ENCODE measurements at regions not wholly inside any gene's neighbourhood (a gene's known extent, or its start where the extent isn't known, plus 50 kb on each side); places are given as distances from the start of the nearest gene placed in this dataset.

DNA sequence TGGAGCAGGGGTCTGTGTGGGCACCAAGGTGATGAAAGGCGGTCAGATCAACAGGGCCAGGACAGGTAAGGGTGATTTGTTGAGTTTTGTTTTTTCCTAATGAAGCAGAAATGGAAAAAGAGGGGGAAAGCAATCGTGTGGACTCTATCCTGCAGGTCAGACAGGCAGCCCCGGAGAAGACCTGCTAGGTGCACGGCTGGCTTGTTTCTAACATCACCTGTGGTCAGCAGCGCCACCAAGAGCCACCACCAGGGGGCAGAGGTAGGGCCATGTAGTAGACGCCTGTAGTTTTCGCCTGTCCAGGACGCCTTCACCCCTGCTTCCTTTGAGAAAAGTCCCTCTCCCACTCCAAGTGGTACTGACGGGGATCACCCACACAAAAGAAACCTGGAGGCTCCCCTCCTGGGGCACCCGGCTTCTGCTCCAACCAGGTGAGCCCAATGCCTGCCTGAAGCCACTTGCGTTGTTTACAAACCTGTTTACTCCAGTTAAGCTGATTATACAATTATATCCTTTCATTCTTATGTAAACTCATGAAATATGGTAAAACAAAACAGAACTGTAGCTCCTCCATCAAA, 54.2 kb upstream of the SEC14L1 start:
- TF ChIP-seq POLR2AphosphoS5 (IDR thresholded peaks at IDR 0.05), result peak; percentile 12 to 56 (median 39)
- TF ChIP-seq, protein P1, sequence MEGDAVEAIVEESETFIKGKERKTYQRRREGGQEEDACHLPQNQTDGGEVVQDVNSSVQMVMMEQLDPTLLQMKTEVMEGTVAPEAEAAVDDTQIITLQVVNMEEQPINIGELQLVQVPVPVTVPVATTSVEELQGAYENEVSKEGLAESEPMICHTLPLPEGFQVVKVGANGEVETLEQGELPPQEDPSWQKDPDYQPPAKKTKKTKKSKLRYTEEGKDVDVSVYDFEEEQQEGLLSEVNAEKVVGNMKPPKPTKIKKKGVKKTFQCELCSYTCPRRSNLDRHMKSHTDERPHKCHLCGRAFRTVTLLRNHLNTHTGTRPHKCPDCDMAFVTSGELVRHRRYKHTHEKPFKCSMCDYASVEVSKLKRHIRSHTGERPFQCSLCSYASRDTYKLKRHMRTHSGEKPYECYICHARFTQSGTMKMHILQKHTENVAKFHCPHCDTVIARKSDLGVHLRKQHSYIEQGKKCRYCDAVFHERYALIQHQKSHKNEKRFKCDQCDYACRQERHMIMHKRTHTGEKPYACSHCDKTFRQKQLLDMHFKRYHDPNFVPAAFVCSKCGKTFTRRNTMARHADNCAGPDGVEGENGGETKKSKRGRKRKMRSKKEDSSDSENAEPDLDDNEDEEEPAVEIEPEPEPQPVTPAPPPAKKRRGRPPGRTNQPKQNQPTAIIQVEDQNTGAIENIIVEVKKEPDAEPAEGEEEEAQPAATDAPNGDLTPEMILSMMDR (IDR thresholded peaks at IDR 0.05 in 8 of 11, conservative IDR thresholded peaks at IDR 0.05 in 3 of 11), result peak; percentile 51 to 98 (median 94)
- no peak for TF ChIP-seq POLR2A (IDR thresholded peaks at IDR 0.05)
- Histone ChIP-seq H3K36me3 (peaks cover 0 to 21% (median 11%) of the 10 kb centered on the region in 6 donors), H3K4me1 (peaks cover 33 to 63% (median 50%) of the 10 kb centered on the region in 6 donors), H3K27me3 (replicated peaks in 1 of 7) (peaks cover 0 to 13% (median 0%) of the 10 kb centered on the region in 7 donors), H3K27ac (no peak overlapping the region), H3K9me3 (peaks cover 0 to 9% (median 0%) of the 10 kb centered on the region in 8 donors), H3K4me3 (peak overlapping the region in 1 of 8 donors; percentile 10)
- DNase-seq, result peak; percentile 95
- WGBS, 5 donors, result 21 to 35% (median 23%) methylated on average over 9 to 11 of the region's 11 CpGs
- intact Hi-C loops (cut with DNase I; ENCODE audit: low total_unique reads), result loop anchor here (2.0 kb wide), 1 partner anchor 160 kb away; no protein-coding TSS in a partner anchor

- intact Hi-C loops (cut with DNase I; ENCODE audit: low total_unique reads), result loop anchor here (2.0 kb wide), 1 partner anchor 159 kb away; no protein-coding TSS in a partner anchor
- peak overlapping the region; percentile 61 to 81 (median 70) for H3K4me3 ChIP-seq
- peaks cover 0 to 13% (median 0%) of the 10 kb centered on the region in 7 donors for H3K27me3 ChIP-seq (replicated peaks in 1 of 7)
- H3K27ac ChIP-seq, result peak overlapping the region; percentile 86 to 95 (median 92)
- 69 to 81% (median 73%) methylated on average over 13 to 16 of the region's 16 CpGs for WGBS, 5 donors
- H3K36me3 ChIP-seq, result peaks cover 0 to 34% (median 24%) of the 10 kb centered on the region in 6 donors
- peaks cover 0 to 4% (median 0%) of the 10 kb centered on the region in 8 donors for H3K9me3 ChIP-seq
- peaks cover 33 to 76% (median 54%) of the 10 kb centered on the region in 6 donors for H3K4me1 ChIP-seq
- TF ChIP-seq, protein P1 (IDR thresholded peaks at IDR 0.05 in 8 of 11, conservative IDR thresholded peaks at IDR 0.05 in 3 of 11), result no peak
- TF ChIP-seq POLR2A (IDR thresholded peaks at IDR 0.05) (no peak), POLR2AphosphoS5 (IDR thresholded peaks at IDR 0.05) (no peak)
- peak; percentile 72 for DNase-seq
These were observed 52.9 kb upstream of the SEC14L1 start for GRCh38 chr17:77087650-77088454.

- peak; percentile 96 to 98 (median 97) for TF ChIP-seq POLR2AphosphoS5 (IDR thresholded peaks at IDR 0.05)
- TF ChIP-seq, protein P1 (IDR thresholded peaks at IDR 0.05 in 8 of 11, conservative IDR thresholded peaks at IDR 0.05 in 3 of 11), result peak; percentile 77 to 96 (median 87)
- TF ChIP-seq POLR2A (IDR thresholded peaks at IDR 0.05), result peak in 2 of 3 donors; percentile 27 to 67
- Histone ChIP-seq H3K27me3 (replicated peaks in 1 of 7) (peaks cover 0 to 13% (median 0%) of the 10 kb centered on the region in 7 donors), H3K27ac (peak overlapping the region; percentile 86 to 95 (median 92)), H3K9me3 (no peaks in the 10 kb centered on the region), H3K36me3 (peaks cover 0 to 41% (median 31%) of the 10 kb centered on the region in 6 donors), H3K4me3 (peak overlapping the region; percentile 61 to 81 (median 70)), H3K4me1 (peaks cover 33 to 82% (median 54%) of the 10 kb centered on the region in 6 donors)
- intact Hi-C loops (cut with DNase I; ENCODE audit: low total_unique reads), result no loop called here
- DNase-seq, result peak; percentile 98
- WGBS, 5 donors, result 1 to 2% (median 1%) methylated on average over 30 to 40 of the region's 40 CpGs
These were observed 52.2 kb upstream of the SEC14L1 start for GRCh38 chr17:77088455-77089123.
